ENCODE measurements at regions not wholly inside any gene's neighbourhood (a gene's known extent, or its start where the extent isn't known, plus 50 kb on each side); places are given as distances from the start of the nearest gene placed in this dataset.

- H3K27me3 Mint-ChIP-seq (ENCODE audit: unreplicated experiment): peaks cover 63% of the 10 kb centered on the region
Observed at GRCh38 chr3:195009616-195010015, 261.3 kb downstream of the XXYLT1 start.

GRCh38 chr3:195010551-195011100 is 260.3 kb downstream of the XXYLT1 start:
- intact Hi-C loops (cut with micrococcal nuclease; ENCODE audit: unreplicated experiment): no loop called here
- H3K9me3 Mint-ChIP-seq (ENCODE audit: low read depth, unreplicated experiment): no peaks in the 10 kb centered on the region
- H3K4me1 Mint-ChIP-seq (ENCODE audit: low read depth, unreplicated experiment): peaks cover 9% of the 10 kb centered on the region
- DNase-seq: no peak
- H3K27ac Mint-ChIP-seq (ENCODE audit: unreplicated experiment): no peak overlapping the region
- H3K4me3 Mint-ChIP-seq (ENCODE audit: low read depth, unreplicated experiment): no peak overlapping the region
- H3K36me3 Mint-ChIP-seq (ENCODE audit: insufficient read depth, unreplicated experiment): peaks cover 6% of the 10 kb centered on the region
- TF ChIP-seq CTCF (IDR thresholded peaks at IDR 0.05; ENCODE audit: unreplicated experiment): no peak
- CTCF ChIA-PET: interaction anchor here (0.5 kb wide), 1 partner anchor 21 kb away, joined by 3 read pairs; no protein-coding TSS in a partner anchor
- BruUV-seq (replicated peaks): no TSS peak
- H3K27me3 Mint-ChIP-seq (ENCODE audit: unreplicated experiment): peaks cover 74% of the 10 kb centered on the region

More at GRCh38 chr3:195009616-195010015, 261.3 kb downstream of the XXYLT1 start:
- DNase-seq: no peak
- Mint-ChIP-seq H3K4me1 (ENCODE audit: low read depth, unreplicated experiment) (peaks cover 9% of the 10 kb centered on the region), H3K36me3 (ENCODE audit: insufficient read depth, unreplicated experiment) (peaks cover 6% of the 10 kb centered on the region), H3K27ac (ENCODE audit: unreplicated experiment) (no peak overlapping the region), H3K9me3 (ENCODE audit: low read depth, unreplicated experiment) (no peaks in the 10 kb centered on the region), H3K4me3 (ENCODE audit: low read depth, unreplicated experiment) (no peak overlapping the region)
- intact Hi-C loops (cut with micrococcal nuclease; ENCODE audit: unreplicated experiment): no loop called here
- CTCF ChIA-PET: interaction anchor here (0.6 to 1.4 kb wide), 2 partner anchors 39 to 327 kb away, joined by 3 to 4 read pairs; no protein-coding TSS in a partner anchor
- BruUV-seq (replicated peaks): no TSS peak
- TF ChIP-seq CTCF (IDR thresholded peaks at IDR 0.05; ENCODE audit: unreplicated experiment): no peak

GRCh38 chr3:195011231-195011834 is 259.6 kb downstream of the XXYLT1 start:
- Mint-ChIP-seq H3K4me3 (ENCODE audit: low read depth, unreplicated experiment) (no peak overlapping the region), H3K27ac (ENCODE audit: unreplicated experiment) (no peak overlapping the region), H3K27me3 (ENCODE audit: unreplicated experiment) (peaks cover 75% of the 10 kb centered on the region), H3K4me1 (ENCODE audit: low read depth, unreplicated experiment) (peaks cover 9% of the 10 kb centered on the region), H3K9me3 (ENCODE audit: low read depth, unreplicated experiment) (no peaks in the 10 kb centered on the region), H3K36me3 (ENCODE audit: insufficient read depth, unreplicated experiment) (peaks cover 6% of the 10 kb centered on the region)
- no peak for TF ChIP-seq CTCF (IDR thresholded peaks at IDR 0.05; ENCODE audit: unreplicated experiment)
- CTCF ChIA-PET: interaction anchor here (0.6 to 1.1 kb wide), 2 partner anchors 15 to 286 kb away, joined by 3 to 4 read pairs; no protein-coding TSS in a partner anchor
- intact Hi-C loops (cut with micrococcal nuclease; ENCODE audit: unreplicated experiment): no loop called here
- no TSS peak for BruUV-seq (replicated peaks)
- no peak for DNase-seq

- TF ChIP-seq CTCF (IDR thresholded peaks at IDR 0.05; ENCODE audit: unreplicated experiment): no peak
- BruUV-seq (replicated peaks): no TSS peak
- no peak for DNase-seq
- Mint-ChIP-seq H3K4me3 (ENCODE audit: low read depth, unreplicated experiment) (no peak overlapping the region), H3K36me3 (ENCODE audit: insufficient read depth, unreplicated experiment) (peaks cover 6% of the 10 kb centered on the region), H3K27ac (ENCODE audit: unreplicated experiment) (no peak overlapping the region), H3K4me1 (ENCODE audit: low read depth, unreplicated experiment) (peaks cover 12% of the 10 kb centered on the region), H3K27me3 (ENCODE audit: unreplicated experiment) (peaks cover 73% of the 10 kb centered on the region), H3K9me3 (ENCODE audit: low read depth, unreplicated experiment) (no peaks in the 10 kb centered on the region)
- intact Hi-C loops (cut with micrococcal nuclease; ENCODE audit: unreplicated experiment): no loop called here
- CTCF ChIA-PET: interaction anchor here (1.0 to 1.1 kb wide), 2 partner anchors 10 to 14 kb away, joined by 4 to 12 read pairs; no protein-coding TSS in a partner anchor
Observed at GRCh38 chr3:195012100-195012499, 258.9 kb downstream of the XXYLT1 start.
